G401 (cell line): ENCODE measurements at regions not wholly inside any gene's neighbourhood (a gene's known extent, or its start where the extent isn't known, plus 50 kb on each side); places are given as distances from the start of the nearest gene placed in this dataset.

Experiments
- DNase-seq: peaks from one replicate; pipeline ENCODE4 v3.0.0-alpha.2; 2015; ENCODE audit warnings: low spot score
- in situ Hi-C: cut with HindIII; loops from 2 replicates; pipeline ENCODE4 v1.10.0; 2016; ENCODE audit warnings: low sequenced_read_pairs, mixed read lengths

- no peak for DNase-seq
- in situ Hi-C loops, result no loop called here
Measured at GRCh38 chr11:134008634-134009071, 51.9 kb upstream of the IGSF9B start.

GRCh38 chr11:134013518-134013917 lies 55.4 kb upstream of the JAM3 start:
- in situ Hi-C loops, result no loop called here
- no peak for DNase-seq

- no peak for DNase-seq
- in situ Hi-C loops, result no loop called here
Measured at GRCh38 chr11:134014511-134014910, 54.4 kb upstream of the JAM3 start.

DNA sequence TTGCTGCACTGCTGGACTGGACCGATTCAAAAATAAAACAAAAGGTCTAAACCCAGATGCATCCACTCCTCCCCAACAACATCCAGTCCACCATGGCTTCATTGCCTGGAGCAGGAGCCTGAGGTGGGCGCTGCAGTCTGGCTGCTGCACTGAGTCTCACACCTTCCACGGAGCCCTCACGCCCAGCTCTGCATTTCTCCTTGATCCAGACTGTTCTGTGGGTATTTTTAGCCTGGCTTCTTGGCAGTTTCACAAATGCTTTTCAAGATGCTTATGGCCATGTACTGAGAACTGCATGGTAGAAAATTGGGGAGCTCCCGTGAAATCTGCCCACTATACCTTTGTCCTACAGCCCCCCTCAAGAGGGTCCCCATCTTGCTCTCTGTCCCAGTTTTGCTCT lies 53.3 kb upstream of the JAM3 start:
- in situ Hi-C loops, result no loop called here
- peak; percentile 83 for DNase-seq

DNA sequence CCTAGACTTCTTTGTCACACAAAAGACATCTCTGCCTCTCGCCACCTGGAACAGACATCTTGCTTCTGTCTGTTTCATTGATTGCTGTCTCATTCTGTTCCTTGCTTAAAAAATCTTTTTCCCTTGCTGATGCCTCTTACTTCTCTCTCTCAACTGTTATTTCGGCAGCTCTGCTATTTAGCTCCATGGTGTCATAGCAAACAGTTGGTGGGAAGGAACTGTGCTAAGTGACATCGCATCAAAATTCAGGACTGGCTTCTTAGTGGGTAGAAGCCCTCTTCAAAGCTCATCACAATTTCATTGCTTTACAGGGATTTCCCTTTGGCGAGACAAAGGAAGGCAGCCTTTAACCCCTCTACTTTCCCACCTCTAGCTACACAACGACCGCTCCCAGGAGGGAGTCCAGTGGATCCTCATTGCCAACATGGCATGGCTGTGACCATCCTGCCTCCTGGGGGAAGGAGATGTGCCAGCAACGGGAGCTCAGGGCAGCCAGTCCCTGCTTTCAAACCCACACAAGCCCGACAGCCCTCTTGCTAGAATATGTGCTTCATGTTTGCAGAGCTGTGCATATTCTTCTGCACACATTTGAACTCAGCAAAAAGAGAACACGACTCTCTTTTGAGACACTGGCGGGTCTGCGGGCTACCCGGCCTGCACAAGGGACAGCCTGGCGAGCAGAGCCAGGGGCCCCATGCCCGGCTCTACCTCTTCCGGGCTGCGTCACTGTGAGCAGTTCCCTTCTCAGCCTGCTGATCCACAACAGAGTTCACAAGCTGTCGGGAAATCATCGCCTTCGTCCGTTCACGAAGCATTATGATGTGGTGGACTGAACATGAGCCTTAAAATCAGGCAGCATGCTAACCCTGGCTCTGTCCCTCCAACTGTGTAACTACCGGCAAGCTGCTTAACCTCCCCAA lies 51.1 kb upstream of the JAM3 start:
- in situ Hi-C loops, result no loop called here
- peak; percentile 50 for DNase-seq
